Mesendoderm (in vitro differentiated cells): ENCODE measurements at regions not wholly inside any gene's neighbourhood (a gene's known extent, or its start where the extent isn't known, plus 50 kb on each side); places are given as distances from the start of the nearest gene placed in this dataset. TPM values are rescaled to one million over a fixed set of nuclear protein-coding genes. Genes with fewer than 3 reads are reported as not detected.

ENCODE experiments used
- small RNA-seq: library from polyadenylated mRNA; stranded (forward); fragments of <200 nt; extraction: miRNeasy Mini kit (QIAGEN cat#:217004); gene quantifications from one replicate; pipeline ENCODE3, GENCODE V24; 2013; ENCODE audit not compliant: insufficient read depth

Small RNAs in the stretch of these regions (small RNA-seq; reads per million reads assigned to genes)
- not detected for gene RNU6-730P
